OCI-LY3 (cell line): ENCODE measurements at regions not wholly inside any gene's neighbourhood (a gene's known extent, or its start where the extent isn't known, plus 50 kb on each side); places are given as distances from the start of the nearest gene placed in this dataset.

ENCODE experiments used
- H2AFZ ChIP-seq: fragments of 200-600, 300-600 bp; shearing (Covaris generic); 2 replicates; pipeline ENCODE4 v1.6.0; 2014; ENCODE audit warnings: antibody characterized with exemption, low read depth, low read length
- H3K27ac ChIP-seq: fragments of 200-600, 300-600 bp; sonication (generic); 2 replicates; pipeline ENCODE4 v1.5.1; 2014; ENCODE audit warnings: mild to moderate bottlenecking, low read length, moderate library complexity, mixed read lengths
- H3K27me3 ChIP-seq: fragments of 200-600, 300-600 bp; sonication (generic); 2 replicates; pipeline ENCODE4 v1.6.1; 2014; ENCODE audit warnings: low read depth, low read length, mixed read lengths
- H3K36me3 ChIP-seq: fragments of 200-600, 300-600 bp; sonication (generic); replicated peaks from 2 replicates; pipeline ENCODE3; 2014; ENCODE audit warnings: low read depth, low read length, mixed read lengths
- H3K4me1 ChIP-seq: fragments of 300-600, 200-600 bp; sonication (generic); 2 replicates; pipeline ENCODE4 v1.6.1; 2014; ENCODE audit warnings: low read length, mixed read lengths
- H3K4me2 ChIP-seq: fragments of 200-600, 300-600 bp; sonication (generic); 2 replicates; pipeline ENCODE4 v1.6.1; 2014; ENCODE audit warnings: low read length, mixed read lengths
- H3K4me3 ChIP-seq: fragments of 300-600, 200-600 bp; sonication (generic); 2 replicates; pipeline ENCODE4 v1.5.1; 2014; ENCODE audit warnings: antibody characterized with exemption, mild to moderate bottlenecking, low read length, moderate library complexity
- H3K79me2 ChIP-seq: fragments of 300-600, 200-600 bp; shearing (Covaris generic); 2 replicates; pipeline ENCODE4 v1.6.1; 2014; ENCODE audit warnings: mild to moderate bottlenecking, low read length, mixed read lengths
- H3K9ac ChIP-seq: fragments of 300-600, 200-600 bp; shearing (Covaris generic); 2 replicates; pipeline ENCODE4 v1.6.0; 2014; ENCODE audit warnings: mild to moderate bottlenecking, low read length, moderate library complexity
- H3K9me3 ChIP-seq: fragments of 200-600, 300-600 bp; shearing (Covaris generic); 2 replicates; pipeline ENCODE4 v1.6.1; 2014; ENCODE audit warnings: low read length, mixed read lengths; ENCODE audit not compliant: insufficient read depth
- H4K20me1 ChIP-seq: fragments of 200-600, 300-600 bp; sonication (generic); 2 replicates; pipeline ENCODE4 v1.6.1; 2016; ENCODE audit warnings: low read length, mixed read lengths; ENCODE audit not compliant: insufficient read depth
- CTCF ChIP-seq: fragments of 200-600, 300-600 bp; sonication (generic); IDR thresholded peaks from 2 replicates; pipeline ENCODE4 v1.5.1; 2014; ENCODE audit warnings: antibody characterized with exemption, low read length, low read depth
- EZH2phosphoT487 ChIP-seq: fragments of 200-600 bp; shearing (Covaris generic); IDR thresholded peaks from 2 replicates; pipeline ENCODE4 v1.6.1; 2018; ENCODE audit warnings: antibody characterized with exemption, mixed run types, low read depth

- H3K4me3 ChIP-seq = no peak overlapping the region
- no peak overlapping the region for H3K9ac ChIP-seq
- no peaks in the 10 kb centered on the region for H3K4me1 ChIP-seq
- no peak overlapping the region for H3K4me2 ChIP-seq
- H2AFZ ChIP-seq = no peak overlapping the region
- no peaks in the 10 kb centered on the region for H3K9me3 ChIP-seq
- no peaks in the 10 kb centered on the region for H4K20me1 ChIP-seq
- TF ChIP-seq CTCF (no peak), EZH2phosphoT487 (no peak)
- H3K79me2 ChIP-seq = no peaks in the 10 kb centered on the region
- H3K27ac ChIP-seq = no peak overlapping the region
- no peaks in the 10 kb centered on the region for H3K36me3 ChIP-seq
- no peaks in the 10 kb centered on the region for H3K27me3 ChIP-seq
Observed at GRCh38 chr1:61572046-61572445, 152.9 kb downstream of the TM2D1 start.

GRCh38 chr1:61570191-61570590 is 154.8 kb downstream of the TM2D1 start:
- H3K4me2 ChIP-seq = no peak overlapping the region
- no peak overlapping the region for H3K27ac ChIP-seq
- no peaks in the 10 kb centered on the region for H3K27me3 ChIP-seq
- H3K4me3 ChIP-seq = no peak overlapping the region
- no peaks in the 10 kb centered on the region for H4K20me1 ChIP-seq
- H3K4me1 ChIP-seq = no peaks in the 10 kb centered on the region
- no peak overlapping the region for H3K9ac ChIP-seq
- H3K9me3 ChIP-seq = no peaks in the 10 kb centered on the region
- no peak overlapping the region for H2AFZ ChIP-seq
- H3K79me2 ChIP-seq = no peaks in the 10 kb centered on the region
- H3K36me3 ChIP-seq = no peaks in the 10 kb centered on the region
- TF ChIP-seq EZH2phosphoT487 = no peak
- no peak for TF ChIP-seq CTCF

GRCh38 chr1:61569303-61569621 is 155.7 kb downstream of the TM2D1 start:
- no peak overlapping the region for H3K9ac ChIP-seq
- H3K27ac ChIP-seq = no peak overlapping the region
- H3K4me2 ChIP-seq = no peak overlapping the region
- TF ChIP-seq EZH2phosphoT487 = no peak
- TF ChIP-seq CTCF = no peak
- H3K4me3 ChIP-seq = no peak overlapping the region
- H3K36me3 ChIP-seq = no peaks in the 10 kb centered on the region
- no peak overlapping the region for H2AFZ ChIP-seq
- H4K20me1 ChIP-seq = no peaks in the 10 kb centered on the region
- H3K79me2 ChIP-seq = no peaks in the 10 kb centered on the region
- H3K4me1 ChIP-seq = no peaks in the 10 kb centered on the region
- H3K27me3 ChIP-seq = no peaks in the 10 kb centered on the region
- H3K9me3 ChIP-seq = no peaks in the 10 kb centered on the region

GRCh38 chr1:61568460-61569302 is 156.3 kb downstream of the TM2D1 start:
- no peak overlapping the region for H3K27ac ChIP-seq
- H2AFZ ChIP-seq = no peak overlapping the region
- TF ChIP-seq CTCF (no peak), EZH2phosphoT487 (no peak)
- H3K4me1 ChIP-seq = no peaks in the 10 kb centered on the region
- H3K9ac ChIP-seq = no peak overlapping the region
- H3K9me3 ChIP-seq = no peaks in the 10 kb centered on the region
- no peaks in the 10 kb centered on the region for H3K79me2 ChIP-seq
- no peaks in the 10 kb centered on the region for H3K36me3 ChIP-seq
- H3K27me3 ChIP-seq = no peaks in the 10 kb centered on the region
- no peak overlapping the region for H3K4me3 ChIP-seq
- no peak overlapping the region for H3K4me2 ChIP-seq
- H4K20me1 ChIP-seq = no peaks in the 10 kb centered on the region
